HEK293T (cell line): ENCODE measurements at regions not wholly inside any gene's neighbourhood (a gene's known extent, or its start where the extent isn't known, plus 50 kb on each side); places are given as distances from the start of the nearest gene placed in this dataset.

Experiments
- CTCF ChIA-PET: fragments of 350-600 bp; formaldehyde crosslinking; extraction: SDS; loops from one replicate; lab custom pipeline; 2021; ENCODE audit warnings: antibody characterized with exemption, inconsistent platforms; lab: Yijun Ruan, JAX
- POLR2A ChIA-PET: fragments of 350-600 bp; formaldehyde crosslinking; extraction: SDS; loops from one replicate; lab custom pipeline; 2020; ENCODE audit warnings: antibody characterized with exemption, inconsistent platforms; lab: Yijun Ruan, JAX
- DNase-seq: peaks from one replicate; pipeline ENCODE4 v3.0.0; 2012; ENCODE audit warnings: mixed read lengths; ENCODE audit errors: extremely low spot score
- ARNT ChIP-seq: fragments of 450-650 bp; IDR thresholded peaks from 2 replicates; pipeline ENCODE4 v1.6.1; 2017; ENCODE audit warnings: mild to moderate bottlenecking
- BHLHE40 ChIP-seq: fragments of 450-650 bp; IDR thresholded peaks from 2 replicates; pipeline ENCODE4 v1.6.1; 2016; ENCODE audit warnings: mild to moderate bottlenecking, moderate library complexity, borderline replicate concordance
- CTBP1 ChIP-seq: fragments of 450-650 bp; IDR thresholded peaks from 2 replicates; pipeline ENCODE4 v1.6.1; 2016; ENCODE audit warnings: borderline replicate concordance
- ELF4 ChIP-seq: fragments of 450-650 bp; IDR thresholded peaks from 2 replicates; pipeline ENCODE4 v1.6.1; 2017; ENCODE audit warnings: antibody characterized with exemption
- FOXA1 ChIP-seq: fragments of 450-650 bp; IDR thresholded peaks from 2 replicates; pipeline ENCODE4 v1.6.1; 2016; ENCODE audit warnings: mild to moderate bottlenecking
- FOXK2 ChIP-seq: fragments of 450-650 bp; IDR thresholded peaks from 2 replicates; pipeline ENCODE4 v1.6.1; 2016; ENCODE audit warnings: mild to moderate bottlenecking
- FOXM1 ChIP-seq: fragments of 450-650 bp; IDR thresholded peaks from 2 replicates; pipeline ENCODE4 v1.6.1; 2017; ENCODE audit warnings: mild to moderate bottlenecking, borderline replicate concordance
- HDGF ChIP-seq: fragments of 450-650 bp; IDR thresholded peaks from 2 replicates; pipeline ENCODE4 v1.6.1; 2017; ENCODE audit warnings: antibody characterized with exemption, borderline replicate concordance
- L3MBTL2 ChIP-seq: fragments of 450-650 bp; conservative IDR thresholded peaks from 2 replicates; pipeline ENCODE4 v1.6.1; 2016; ENCODE audit warnings: mild to moderate bottlenecking
- LEF1 ChIP-seq: fragments of 450-650 bp; IDR thresholded peaks from 2 replicates; pipeline ENCODE4 v1.6.1; 2017; ENCODE audit warnings: mild to moderate bottlenecking, borderline replicate concordance
- NFRKB ChIP-seq: fragments of 450-650 bp; IDR thresholded peaks from 2 replicates; pipeline ENCODE4 v1.6.1; 2016; ENCODE audit warnings: mild to moderate bottlenecking, moderate library complexity
- SP1 ChIP-seq: fragments of 450-650 bp; IDR thresholded peaks from 2 replicates; pipeline ENCODE4 v1.6.1; 2017
- SUZ12 ChIP-seq: fragments of 450-650 bp; IDR thresholded peaks from 2 replicates; pipeline ENCODE4 v1.6.1; 2016; ENCODE audit warnings: mild to moderate bottlenecking
- TARDBP ChIP-seq: fragments of 450-650 bp; IDR thresholded peaks from 2 replicates; pipeline ENCODE4 v1.6.1; 2016
- ZNF384 ChIP-seq: fragments of 450-650 bp; IDR thresholded peaks from 2 replicates; pipeline ENCODE4 v1.6.1; 2016
- TF ChIP-seq, protein P1 (sequence below): fragments of 450-650 bp; IDR thresholded peaks from 2 replicates; pipeline ENCODE4 v1.6.1; 2016

DNA sequence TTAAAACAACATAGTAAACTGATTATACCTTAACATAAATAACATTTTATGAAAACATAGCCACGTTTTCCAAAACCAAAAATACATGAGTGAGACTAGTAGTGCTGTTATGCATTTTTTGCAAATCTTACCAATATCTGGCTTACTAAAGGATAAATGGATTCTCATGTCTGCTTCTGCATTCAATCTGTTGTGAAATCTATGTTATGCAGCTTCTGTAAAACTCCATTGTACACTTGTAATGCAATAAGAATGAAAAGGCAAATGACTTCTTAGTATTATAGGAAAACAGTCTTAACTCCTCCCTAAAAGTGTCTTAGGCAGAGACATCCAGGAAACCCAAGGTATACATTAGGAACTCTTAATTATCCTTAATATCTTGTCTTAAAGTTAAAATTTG lies 330.9 kb upstream of the THBS1 start:
- TF ChIP-seq FOXM1 (no peak), ARNT (no peak), ELF4 (no peak), L3MBTL2 (no peak), ZNF384 (no peak), TARDBP (no peak), NFRKB (no peak), CTBP1 (no peak)
- DNase-seq = no peak
- ChIA-PET POLR2A (no interaction called here), CTCF (no interaction called here)

DNA sequence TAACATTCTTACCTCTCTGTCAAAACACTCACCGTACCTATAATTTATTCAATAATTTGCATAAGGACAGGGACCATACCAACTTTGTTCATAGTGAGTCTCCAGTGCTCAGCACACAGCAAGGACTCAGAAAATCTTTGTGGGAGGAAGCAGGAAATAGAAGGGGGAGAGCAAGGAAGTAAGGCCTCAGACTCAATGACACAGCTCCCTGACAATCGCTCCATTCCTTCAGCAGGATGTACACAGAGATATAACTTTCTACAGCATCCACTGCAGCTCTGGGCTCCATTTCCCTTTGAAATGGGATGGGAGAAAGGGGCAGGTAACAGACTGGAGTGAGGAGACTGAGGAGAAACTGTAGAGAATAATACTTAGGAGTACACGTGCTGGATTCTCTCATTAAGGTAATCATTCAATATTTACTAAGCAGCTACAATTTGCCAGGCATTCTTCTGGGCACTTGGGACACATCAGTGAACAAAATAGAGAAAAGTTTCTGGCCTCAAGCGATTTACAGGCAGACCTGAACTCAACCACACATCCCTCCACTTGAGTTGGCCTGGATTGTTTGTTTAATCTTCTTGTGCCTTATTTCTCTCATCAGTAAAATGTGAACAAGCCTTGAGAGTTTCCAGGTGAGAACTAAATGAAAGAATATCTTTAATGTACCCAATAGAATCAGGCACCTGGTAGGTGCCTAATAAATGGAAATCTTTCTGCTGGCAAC lies 330.3 kb upstream of the THBS1 start:
- ChIA-PET POLR2A (no interaction called here), CTCF (no interaction called here)
- DNase-seq = no peak
- TF ChIP-seq HDGF (no peak), SP1 (no peak), FOXA1 (no peak), TARDBP (no peak), SUZ12 (no peak), ELF4 (no peak), BHLHE40 (no peak)

DNA sequence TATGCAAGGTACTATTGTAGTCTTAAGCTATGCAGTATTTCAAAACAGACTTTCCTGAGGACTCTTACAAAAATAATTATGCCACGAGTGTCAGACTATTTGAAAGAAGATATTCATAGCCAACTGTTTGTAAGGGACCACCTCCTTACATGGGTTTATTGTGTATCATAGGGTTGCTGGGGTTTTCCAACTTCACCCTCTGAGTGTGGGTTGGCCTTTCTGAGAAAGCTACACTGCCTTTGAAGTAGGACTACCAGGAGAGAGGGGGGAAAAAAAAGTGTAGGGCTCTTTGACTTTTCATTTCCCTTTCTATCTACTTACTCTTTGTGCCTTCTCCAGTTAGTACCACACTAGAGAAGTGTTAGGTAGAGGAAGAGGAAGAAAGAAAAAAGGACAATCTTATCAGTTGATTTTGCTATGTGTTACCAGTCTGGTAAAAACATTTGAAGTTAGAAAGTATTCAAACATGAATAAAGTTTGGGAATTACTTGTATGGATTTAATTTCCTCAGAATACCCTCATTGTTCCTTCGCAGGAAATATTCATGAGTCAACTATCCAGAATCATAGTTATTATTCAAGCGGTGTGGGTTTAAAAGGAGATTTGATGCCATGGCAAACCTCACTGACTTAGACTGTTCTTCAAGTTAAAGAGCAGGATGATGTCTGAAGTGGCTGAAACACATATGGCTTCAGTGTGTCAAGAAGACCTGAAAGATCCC lies 329.3 kb upstream of the THBS1 start:
- CTCF ChIA-PET = no interaction called here
- POLR2A ChIA-PET = no interaction called here
- TF ChIP-seq CTBP1 (no peak), FOXK2 (no peak), FOXA1 (no peak), BHLHE40 (no peak), HDGF (no peak), SUZ12 (no peak), LEF1 (no peak), SP1 (no peak), NFRKB (no peak), ZNF384 (no peak), ELF4 (no peak), FOXM1 (no peak), L3MBTL2 (no peak), TARDBP (no peak), ARNT (no peak)
- TF ChIP-seq, protein P1, sequence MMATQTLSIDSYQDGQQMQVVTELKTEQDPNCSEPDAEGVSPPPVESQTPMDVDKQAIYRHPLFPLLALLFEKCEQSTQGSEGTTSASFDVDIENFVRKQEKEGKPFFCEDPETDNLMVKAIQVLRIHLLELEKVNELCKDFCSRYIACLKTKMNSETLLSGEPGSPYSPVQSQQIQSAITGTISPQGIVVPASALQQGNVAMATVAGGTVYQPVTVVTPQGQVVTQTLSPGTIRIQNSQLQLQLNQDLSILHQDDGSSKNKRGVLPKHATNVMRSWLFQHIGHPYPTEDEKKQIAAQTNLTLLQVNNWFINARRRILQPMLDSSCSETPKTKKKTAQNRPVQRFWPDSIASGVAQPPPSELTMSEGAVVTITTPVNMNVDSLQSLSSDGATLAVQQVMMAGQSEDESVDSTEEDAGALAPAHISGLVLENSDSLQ = no peak
- no peak for DNase-seq

DNA sequence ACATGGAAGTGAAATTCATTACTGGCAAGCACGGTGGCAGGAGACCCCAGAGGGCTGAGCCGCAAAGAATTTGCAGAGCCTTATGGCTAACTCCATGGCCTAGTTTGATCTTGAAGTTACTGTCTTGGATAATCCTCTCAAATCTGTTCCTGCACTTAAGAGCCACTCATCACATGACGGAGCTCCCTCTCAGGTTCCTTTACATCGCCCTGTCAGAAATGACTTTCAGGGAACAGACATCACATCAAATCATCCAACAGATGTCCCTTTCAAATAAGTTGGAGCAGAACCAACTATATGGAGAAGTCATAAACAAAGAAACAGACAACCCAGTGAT lies 328.8 kb upstream of the THBS1 start:
- POLR2A ChIA-PET = no interaction called here
- DNase-seq = no peak
- CTCF ChIA-PET = no interaction called here
- TF ChIP-seq FOXM1 = no peak
- TF ChIP-seq NFRKB = no peak
- no peak for TF ChIP-seq CTBP1

DNA sequence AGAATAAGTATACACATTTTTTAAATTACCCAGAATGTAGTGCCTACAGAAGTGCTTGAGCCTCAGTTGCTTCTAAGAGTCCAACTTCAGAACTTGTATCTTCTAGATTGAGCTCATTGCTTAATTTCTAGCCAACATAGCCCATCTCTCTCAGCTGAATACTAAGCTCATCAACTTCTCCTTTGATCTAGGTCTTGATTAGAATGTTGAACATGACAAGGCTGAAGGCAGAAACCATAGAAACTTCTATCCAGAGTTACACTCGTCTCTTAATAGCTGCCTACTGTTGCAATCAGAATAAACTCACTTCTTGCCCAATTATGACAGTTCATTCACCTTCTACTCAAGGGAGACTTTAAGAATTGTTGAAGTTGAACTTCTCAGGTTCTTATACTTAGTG lies 327.3 kb upstream of the THBS1 start:
- CTCF ChIA-PET = no interaction called here
- POLR2A ChIA-PET = no interaction called here
- TF ChIP-seq BHLHE40 (no peak), FOXK2 (no peak), FOXM1 (no peak), ARNT (no peak), ELF4 (no peak), SP1 (no peak), TARDBP (no peak), SUZ12 (no peak), L3MBTL2 (no peak), CTBP1 (no peak)
- TF ChIP-seq, protein P1 = no peak
- DNase-seq = no peak

DNA sequence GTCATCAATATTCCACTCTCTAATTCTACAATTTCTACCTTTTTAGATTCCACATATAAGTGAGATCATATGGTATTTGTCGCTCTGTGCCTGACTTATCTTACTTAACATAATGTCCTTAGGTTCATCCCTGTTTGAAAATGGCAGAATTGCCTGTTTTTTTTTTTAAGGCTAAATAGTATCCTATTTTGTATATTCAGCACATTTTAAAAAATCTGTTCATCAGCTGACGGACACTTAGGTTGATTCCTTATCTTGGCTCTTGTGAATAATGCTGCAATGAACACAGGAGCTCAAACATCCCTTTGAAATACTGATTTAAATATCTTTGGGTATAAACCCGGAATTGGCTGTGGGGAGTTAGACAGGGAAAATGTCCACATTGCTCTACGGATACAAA lies 326.7 kb upstream of the THBS1 start:
- DNase-seq = no peak
- POLR2A ChIA-PET = no interaction called here
- CTCF ChIA-PET = no interaction called here
- TF ChIP-seq TARDBP (no peak), FOXK2 (no peak), BHLHE40 (no peak), LEF1 (no peak), HDGF (no peak), SP1 (no peak), ZNF384 (no peak), CTBP1 (no peak), ARNT (no peak), FOXA1 (no peak), FOXM1 (no peak), NFRKB (no peak), ELF4 (no peak), SUZ12 (no peak), L3MBTL2 (no peak)
- TF ChIP-seq, protein P1 = no peak
